ENCODE measurements at regions not wholly inside any gene's neighbourhood (a gene's known extent, or its start where the extent isn't known, plus 50 kb on each side); places are given as distances from the start of the nearest gene placed in this dataset.

DNA sequence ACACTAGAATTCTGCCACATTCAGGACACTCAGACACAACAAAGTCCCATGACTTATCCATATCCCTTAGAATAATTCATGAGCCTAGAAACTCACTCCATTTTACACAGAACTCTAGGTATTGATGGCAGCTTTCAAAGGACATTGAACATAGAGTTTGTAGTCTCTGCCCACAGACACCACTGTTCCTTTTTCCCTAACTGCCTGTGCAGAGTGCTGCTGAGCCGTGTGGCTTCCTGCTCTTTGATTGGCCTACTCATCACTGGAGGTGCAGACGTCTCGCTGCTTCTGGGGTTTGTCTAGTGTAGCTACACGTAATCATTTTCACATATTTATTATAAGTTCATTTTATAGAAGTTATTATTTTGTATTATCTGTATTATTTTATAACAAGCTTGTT lies 407.6 kb downstream of the PREX1 start:
- TF ChIP-seq, protein P1, sequence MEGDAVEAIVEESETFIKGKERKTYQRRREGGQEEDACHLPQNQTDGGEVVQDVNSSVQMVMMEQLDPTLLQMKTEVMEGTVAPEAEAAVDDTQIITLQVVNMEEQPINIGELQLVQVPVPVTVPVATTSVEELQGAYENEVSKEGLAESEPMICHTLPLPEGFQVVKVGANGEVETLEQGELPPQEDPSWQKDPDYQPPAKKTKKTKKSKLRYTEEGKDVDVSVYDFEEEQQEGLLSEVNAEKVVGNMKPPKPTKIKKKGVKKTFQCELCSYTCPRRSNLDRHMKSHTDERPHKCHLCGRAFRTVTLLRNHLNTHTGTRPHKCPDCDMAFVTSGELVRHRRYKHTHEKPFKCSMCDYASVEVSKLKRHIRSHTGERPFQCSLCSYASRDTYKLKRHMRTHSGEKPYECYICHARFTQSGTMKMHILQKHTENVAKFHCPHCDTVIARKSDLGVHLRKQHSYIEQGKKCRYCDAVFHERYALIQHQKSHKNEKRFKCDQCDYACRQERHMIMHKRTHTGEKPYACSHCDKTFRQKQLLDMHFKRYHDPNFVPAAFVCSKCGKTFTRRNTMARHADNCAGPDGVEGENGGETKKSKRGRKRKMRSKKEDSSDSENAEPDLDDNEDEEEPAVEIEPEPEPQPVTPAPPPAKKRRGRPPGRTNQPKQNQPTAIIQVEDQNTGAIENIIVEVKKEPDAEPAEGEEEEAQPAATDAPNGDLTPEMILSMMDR (IDR thresholded peaks at IDR 0.05; ENCODE audit: low read depth, low read length): no peak
- TF ChIP-seq, protein P2, sequence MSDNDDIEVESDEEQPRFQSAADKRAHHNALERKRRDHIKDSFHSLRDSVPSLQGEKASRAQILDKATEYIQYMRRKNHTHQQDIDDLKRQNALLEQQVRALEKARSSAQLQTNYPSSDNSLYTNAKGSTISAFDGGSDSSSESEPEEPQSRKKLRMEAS (IDR thresholded peaks at IDR 0.05; ENCODE audit: low read depth, low read length): no peak
- TF ChIP-seq POLR2A (IDR thresholded peaks at IDR 0.05; ENCODE audit: extremely low read depth, insufficient read length): no peak
